HL-60 (cell line): ENCODE measurements at regions not wholly inside any gene's neighbourhood (a gene's known extent, or its start where the extent isn't known, plus 50 kb on each side); places are given as distances from the start of the nearest gene placed in this dataset.

Experiments used
- DNase-seq, 2 experiments: peaks; one replicate each; pipeline ENCODE4 v3.0.0-alpha.2; 2010 to 2020; ENCODE audit warnings: low read depth in 1 of 2, low spot score in 1 of 2
- H3K27ac ChIP-seq: fragments of 250-450 bp; sonication (Bioruptor Pico); replicated peaks from 2 replicates; pipeline ENCODE4 v1.5.1; 2020; ENCODE audit warnings: mild to moderate bottlenecking, moderate library complexity
- H3K27me3 ChIP-seq: fragments of 250-450 bp; sonication (Bioruptor Pico); 2 replicates; pipeline ENCODE4 v1.5.1; 2021; ENCODE audit warnings: mild to moderate bottlenecking, moderate library complexity; ENCODE audit not compliant: insufficient read depth, poor library complexity, severe bottlenecking
- H3K4me3 ChIP-seq: replicated peaks from 2 replicates; pipeline ENCODE4 v1.5.1; 2011; ENCODE audit warnings: mild to moderate bottlenecking, control low read depth, low read length; ENCODE audit not compliant: insufficient read depth
- GABPA ChIP-seq: IDR thresholded peaks from 2 replicates; pipeline ENCODE4 v1.6.1; 2012; ENCODE audit warnings: low read depth
- POLR2AphosphoS5 ChIP-seq: IDR thresholded peaks from 2 replicates; pipeline ENCODE4 v1.6.1; 2012; ENCODE audit warnings: low read depth
- REST ChIP-seq: IDR thresholded peaks from 2 replicates; pipeline ENCODE4 v1.6.1; 2012; ENCODE audit warnings: low read depth; ENCODE audit not compliant: insufficient replicate concordance
- SPI1 ChIP-seq: IDR thresholded peaks from 2 replicates; pipeline ENCODE4 v1.6.1; 2012; ENCODE audit warnings: low read depth, mild to moderate bottlenecking, borderline replicate concordance
- TF ChIP-seq, protein P1 (sequence below): IDR thresholded peaks from one replicate; pipeline ENCODE4 v1.5.1; 2011; ENCODE audit warnings: low read length, control low read depth, inconsistent platforms; ENCODE audit not compliant: insufficient read depth

DNA sequence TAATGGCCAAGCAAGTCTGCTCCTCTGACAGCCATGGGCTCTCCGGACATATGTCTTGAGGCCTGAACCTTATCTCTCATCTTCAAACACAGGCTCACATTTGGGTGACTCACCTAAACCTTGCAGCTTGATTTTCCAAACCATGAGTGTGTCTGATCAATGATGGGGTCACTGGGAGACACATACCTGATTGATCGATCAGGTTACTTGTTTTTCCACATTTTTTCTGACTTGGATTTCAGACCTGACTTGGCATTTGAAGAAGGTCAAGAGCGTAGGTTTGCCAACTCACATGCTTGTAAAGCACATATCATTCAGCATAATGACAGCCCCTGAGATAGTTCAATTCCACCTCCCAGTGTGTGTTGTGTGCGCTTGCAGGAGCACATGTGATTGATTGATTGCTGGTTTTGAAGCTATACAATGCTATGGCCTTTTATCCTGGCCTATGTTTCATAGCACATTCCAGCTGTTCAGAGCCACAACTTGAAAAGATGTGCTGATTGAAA lies 116.7 kb upstream of the KIRREL3 start:
- no peak overlapping the region for H3K27ac ChIP-seq
- TF ChIP-seq POLR2AphosphoS5 (no peak), GABPA (no peak), REST (no peak), SPI1 (no peak)
- TF ChIP-seq, protein P1, sequence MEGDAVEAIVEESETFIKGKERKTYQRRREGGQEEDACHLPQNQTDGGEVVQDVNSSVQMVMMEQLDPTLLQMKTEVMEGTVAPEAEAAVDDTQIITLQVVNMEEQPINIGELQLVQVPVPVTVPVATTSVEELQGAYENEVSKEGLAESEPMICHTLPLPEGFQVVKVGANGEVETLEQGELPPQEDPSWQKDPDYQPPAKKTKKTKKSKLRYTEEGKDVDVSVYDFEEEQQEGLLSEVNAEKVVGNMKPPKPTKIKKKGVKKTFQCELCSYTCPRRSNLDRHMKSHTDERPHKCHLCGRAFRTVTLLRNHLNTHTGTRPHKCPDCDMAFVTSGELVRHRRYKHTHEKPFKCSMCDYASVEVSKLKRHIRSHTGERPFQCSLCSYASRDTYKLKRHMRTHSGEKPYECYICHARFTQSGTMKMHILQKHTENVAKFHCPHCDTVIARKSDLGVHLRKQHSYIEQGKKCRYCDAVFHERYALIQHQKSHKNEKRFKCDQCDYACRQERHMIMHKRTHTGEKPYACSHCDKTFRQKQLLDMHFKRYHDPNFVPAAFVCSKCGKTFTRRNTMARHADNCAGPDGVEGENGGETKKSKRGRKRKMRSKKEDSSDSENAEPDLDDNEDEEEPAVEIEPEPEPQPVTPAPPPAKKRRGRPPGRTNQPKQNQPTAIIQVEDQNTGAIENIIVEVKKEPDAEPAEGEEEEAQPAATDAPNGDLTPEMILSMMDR: no peak
- H3K27me3 ChIP-seq: peaks cover 5% of the 10 kb centered on the region
- H3K4me3 ChIP-seq: no peak overlapping the region
- no peak for DNase-seq

- H3K27ac ChIP-seq: no peak overlapping the region
- peaks cover 5% of the 10 kb centered on the region for H3K27me3 ChIP-seq
- no peak for DNase-seq
- H3K4me3 ChIP-seq: no peak overlapping the region
- no peak for TF ChIP-seq POLR2AphosphoS5
- no peak for TF ChIP-seq REST
- no peak for TF ChIP-seq GABPA
- TF ChIP-seq, protein P1: no peak
- TF ChIP-seq SPI1: no peak
These were observed 115.3 kb upstream of the KIRREL3 start for GRCh38 chr11:127115844-127116243.

DNA sequence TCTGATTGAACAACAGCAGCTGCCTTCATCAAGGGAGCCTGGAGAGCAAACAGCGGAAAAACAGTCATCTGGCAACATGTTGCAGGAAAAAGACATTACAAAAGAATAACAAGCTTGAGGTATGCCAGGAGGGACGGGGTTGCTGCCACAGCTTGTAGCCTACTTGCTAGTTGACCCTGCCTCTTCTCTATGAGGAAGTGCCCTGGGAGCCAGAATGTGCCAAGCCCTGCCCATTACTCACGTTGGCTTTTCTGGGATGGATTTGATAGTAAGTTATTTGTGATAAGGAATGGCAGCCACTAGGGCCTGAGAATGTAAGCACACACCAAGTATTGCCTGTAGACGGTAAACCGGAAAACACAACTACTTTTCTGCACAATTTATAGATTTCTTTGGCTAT lies 113.5 kb upstream of the KIRREL3 start:
- no peak for DNase-seq
- Histone ChIP-seq H3K27me3 (no peaks in the 10 kb centered on the region), H3K4me3 (no peak overlapping the region), H3K27ac (no peak overlapping the region)
- TF ChIP-seq SPI1: 0 out of 2 replicates have a peak, but pooled peaks have one; percentile 26
- no peak for TF ChIP-seq POLR2AphosphoS5
- no peak for TF ChIP-seq REST

- no peak overlapping the region for H3K4me3 ChIP-seq
- H3K27me3 ChIP-seq: no peaks in the 10 kb centered on the region
- no peak for TF ChIP-seq POLR2AphosphoS5
- TF ChIP-seq REST: no peak
- TF ChIP-seq SPI1: peak; percentile 15; the same call in 1 of the 2 replicates
- no peak overlapping the region for H3K27ac ChIP-seq
- DNase-seq: peak in 1 of 2 experiments; percentile 31
These were observed 110.0 kb upstream of the KIRREL3 start for GRCh38 chr11:127110542-127110941.
